ENCODE measurements at regions not wholly inside any gene's neighbourhood (a gene's known extent, or its start where the extent isn't known, plus 50 kb on each side); places are given as distances from the start of the nearest gene placed in this dataset.

DNA sequence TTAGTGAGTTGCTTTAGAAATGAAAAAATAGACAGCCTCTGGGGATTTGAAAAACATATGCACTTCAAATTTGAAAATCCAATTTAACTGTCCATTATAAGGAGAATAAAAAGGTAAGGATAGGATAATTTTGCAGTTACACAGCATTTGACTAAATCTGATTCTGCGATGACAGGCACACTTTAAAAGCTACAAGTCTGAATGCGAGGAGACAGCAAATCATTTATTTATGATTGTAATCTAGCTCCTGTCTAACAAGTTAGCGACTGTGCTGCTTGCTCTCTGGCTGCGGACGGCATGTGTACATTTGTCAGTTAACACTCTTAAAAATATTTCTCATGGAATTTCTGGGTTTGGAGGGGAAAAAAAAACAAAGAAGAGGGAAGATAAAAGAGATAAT lies 514.8 kb downstream of the MN1 start:
- no peaks in the 10 kb centered on the region for H3K36me3 ChIP-seq (ENCODE audit: control insufficient read depth in 2 of 2, insufficient read depth in 2 of 2, low read length in 1 of 2)
- DNase-seq (ENCODE audit: low read depth in 6 of 9, low spot score in 9 of 9) = no peak
- no peaks in the 10 kb centered on the region for H3K27me3 ChIP-seq (ENCODE audit: control insufficient read depth in 2 of 2, insufficient read depth in 1 of 2, low read length in 1 of 2)
- no peaks in the 10 kb centered on the region for H3K9me3 ChIP-seq (ENCODE audit: control insufficient read depth in 2 of 2, insufficient read depth in 1 of 2, low read length in 1 of 2)
- H3K4me1 ChIP-seq (ENCODE audit: control insufficient read depth in 2 of 2, insufficient read depth in 2 of 2, low read length in 2 of 2) = no peaks in the 10 kb centered on the region
- no peak overlapping the region for H3K4me3 ChIP-seq (ENCODE audit: low read length in 2 of 2)
- 96% methylated on average over 5 of the region's 5 CpGs for WGBS
- H3K27ac ChIP-seq (ENCODE audit: low read depth in 1 of 2, low read length in 1 of 2) = no peak overlapping the region

GRCh38 chr22:27292542-27293299 lies 508.8 kb downstream of the MN1 start:
- 89% methylated on average over 7 of the region's 7 CpGs for WGBS
- Histone ChIP-seq H3K4me1 (ENCODE audit: control insufficient read depth in 2 of 2, insufficient read depth in 2 of 2, low read length in 2 of 2) (no peaks in the 10 kb centered on the region), H3K9me3 (ENCODE audit: control insufficient read depth in 2 of 2, insufficient read depth in 1 of 2, low read length in 1 of 2) (no peaks in the 10 kb centered on the region), H3K36me3 (ENCODE audit: control insufficient read depth in 2 of 2, insufficient read depth in 2 of 2, low read length in 1 of 2) (no peaks in the 10 kb centered on the region), H3K4me3 (ENCODE audit: low read length in 2 of 2) (no peak overlapping the region), H3K27me3 (ENCODE audit: control insufficient read depth in 2 of 2, insufficient read depth in 1 of 2, low read length in 1 of 2) (peaks cover 0 to 11% of the 10 kb centered on the region in 2 donors), H3K27ac (ENCODE audit: low read depth in 1 of 2, low read length in 1 of 2) (no peak overlapping the region)
- DNase-seq (ENCODE audit: low read depth in 6 of 9, low spot score in 9 of 9) = no peak

- H3K9me3 ChIP-seq (ENCODE audit: control insufficient read depth in 2 of 2, insufficient read depth in 1 of 2, low read length in 1 of 2) = no peaks in the 10 kb centered on the region
- no peak overlapping the region for H3K4me3 ChIP-seq (ENCODE audit: low read length in 2 of 2)
- no peaks in the 10 kb centered on the region for H3K4me1 ChIP-seq (ENCODE audit: control insufficient read depth in 2 of 2, insufficient read depth in 2 of 2, low read length in 2 of 2)
- WGBS = 91% methylated on average over 12 of the region's 12 CpGs
- no peaks in the 10 kb centered on the region for H3K36me3 ChIP-seq (ENCODE audit: control insufficient read depth in 2 of 2, insufficient read depth in 2 of 2, low read length in 1 of 2)
- no peak overlapping the region for H3K27ac ChIP-seq (ENCODE audit: low read depth in 1 of 2, low read length in 1 of 2)
- H3K27me3 ChIP-seq (ENCODE audit: control insufficient read depth in 2 of 2, insufficient read depth in 1 of 2, low read length in 1 of 2) = peaks cover 0 to 15% of the 10 kb centered on the region in 2 donors
- no peak for DNase-seq (ENCODE audit: low read depth in 6 of 9, low spot score in 9 of 9)
These were observed 507.7 kb downstream of the MN1 start for GRCh38 chr22:27293721-27294445.

DNA sequence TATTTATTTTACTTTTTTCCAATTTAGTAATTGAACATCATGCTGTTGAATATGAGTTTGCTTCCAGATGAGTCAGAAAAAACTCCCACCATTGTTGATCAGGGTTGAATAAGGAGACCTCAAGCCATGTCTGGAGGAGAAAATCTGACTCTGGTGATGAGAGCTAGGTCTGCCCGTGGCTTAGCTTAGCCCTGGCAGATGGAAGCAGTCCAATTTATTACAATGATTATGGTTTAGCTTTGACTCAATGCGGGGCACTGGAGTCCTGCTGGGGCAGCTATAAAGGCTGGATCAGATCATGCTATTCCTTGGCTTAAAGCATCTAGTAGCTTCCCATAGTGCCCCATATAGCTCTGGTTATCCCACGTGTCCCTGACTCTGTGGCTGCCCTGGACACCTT lies 506.5 kb downstream of the MN1 start:
- H3K4me3 ChIP-seq (ENCODE audit: low read length in 2 of 2) = no peak overlapping the region
- H3K27me3 ChIP-seq (ENCODE audit: control insufficient read depth in 2 of 2, insufficient read depth in 1 of 2, low read length in 1 of 2) = peaks cover 0 to 22% of the 10 kb centered on the region in 2 donors
- H3K4me1 ChIP-seq (ENCODE audit: control insufficient read depth in 2 of 2, insufficient read depth in 2 of 2, low read length in 2 of 2) = no peaks in the 10 kb centered on the region
- DNase-seq (ENCODE audit: low read depth in 6 of 9, low spot score in 9 of 9) = no peak
- no peaks in the 10 kb centered on the region for H3K36me3 ChIP-seq (ENCODE audit: control insufficient read depth in 2 of 2, insufficient read depth in 2 of 2, low read length in 1 of 2)
- no peak overlapping the region for H3K27ac ChIP-seq (ENCODE audit: low read depth in 1 of 2, low read length in 1 of 2)
- H3K9me3 ChIP-seq (ENCODE audit: control insufficient read depth in 2 of 2, insufficient read depth in 1 of 2, low read length in 1 of 2) = no peaks in the 10 kb centered on the region
- WGBS = 95% methylated on average over 3 of the region's 3 CpGs

DNA sequence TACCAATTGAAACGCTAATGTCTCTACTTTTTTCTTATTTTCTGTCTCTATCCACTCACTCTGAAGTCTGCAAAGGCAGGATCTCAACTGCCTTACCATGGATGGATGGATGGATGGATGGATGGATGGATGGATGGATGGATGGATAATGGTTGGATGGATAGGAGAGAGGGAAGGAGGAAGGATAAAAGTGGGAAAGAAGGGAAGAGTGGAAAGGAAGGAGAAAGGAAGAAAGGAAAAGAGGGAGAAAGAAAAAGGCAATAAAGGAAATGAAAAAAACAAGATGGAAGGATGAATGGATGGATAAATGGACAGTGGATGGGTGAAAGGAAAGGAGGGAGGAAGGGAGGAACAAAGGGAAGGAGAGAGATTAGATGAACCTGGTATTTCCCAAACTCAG lies 506.0 kb downstream of the MN1 start:
- H3K4me1 ChIP-seq (ENCODE audit: control insufficient read depth in 2 of 2, insufficient read depth in 2 of 2, low read length in 2 of 2) = no peaks in the 10 kb centered on the region
- H3K9me3 ChIP-seq (ENCODE audit: control insufficient read depth in 2 of 2, insufficient read depth in 1 of 2, low read length in 1 of 2) = no peaks in the 10 kb centered on the region
- H3K27me3 ChIP-seq (ENCODE audit: control insufficient read depth in 2 of 2, insufficient read depth in 1 of 2, low read length in 1 of 2) = peaks cover 0 to 22% of the 10 kb centered on the region in 2 donors
- no peak overlapping the region for H3K4me3 ChIP-seq (ENCODE audit: low read length in 2 of 2)
- no peaks in the 10 kb centered on the region for H3K36me3 ChIP-seq (ENCODE audit: control insufficient read depth in 2 of 2, insufficient read depth in 2 of 2, low read length in 1 of 2)
- DNase-seq (ENCODE audit: low read depth in 6 of 9, low spot score in 9 of 9) = no peak
- H3K27ac ChIP-seq (ENCODE audit: low read depth in 1 of 2, low read length in 1 of 2) = no peak overlapping the region
- WGBS = 100% methylated on average over 1 of the region's 1 CpG

GRCh38 chr22:27296091-27296675 lies 505.4 kb downstream of the MN1 start:
- H3K9me3 ChIP-seq (ENCODE audit: control insufficient read depth in 2 of 2, insufficient read depth in 1 of 2, low read length in 1 of 2) = no peaks in the 10 kb centered on the region
- 83% methylated on average over 24 of the region's 24 CpGs for WGBS
- H3K4me1 ChIP-seq (ENCODE audit: control insufficient read depth in 2 of 2, insufficient read depth in 2 of 2, low read length in 2 of 2) = no peaks in the 10 kb centered on the region
- H3K27me3 ChIP-seq (ENCODE audit: control insufficient read depth in 2 of 2, insufficient read depth in 1 of 2, low read length in 1 of 2) = peaks cover 0 to 22% of the 10 kb centered on the region in 2 donors
- no peaks in the 10 kb centered on the region for H3K36me3 ChIP-seq (ENCODE audit: control insufficient read depth in 2 of 2, insufficient read depth in 2 of 2, low read length in 1 of 2)
- DNase-seq (ENCODE audit: low read depth in 6 of 9, low spot score in 9 of 9) = no peak
- H3K4me3 ChIP-seq (ENCODE audit: low read length in 2 of 2) = no peak overlapping the region
- H3K27ac ChIP-seq (ENCODE audit: low read depth in 1 of 2, low read length in 1 of 2) = no peak overlapping the region

- Histone ChIP-seq H3K4me3 (ENCODE audit: low read length in 2 of 2) (no peak overlapping the region), H3K27me3 (ENCODE audit: control insufficient read depth in 2 of 2, insufficient read depth in 1 of 2, low read length in 1 of 2) (peaks cover 0 to 22% of the 10 kb centered on the region in 2 donors), H3K9me3 (ENCODE audit: control insufficient read depth in 2 of 2, insufficient read depth in 1 of 2, low read length in 1 of 2) (no peaks in the 10 kb centered on the region), H3K4me1 (ENCODE audit: control insufficient read depth in 2 of 2, insufficient read depth in 2 of 2, low read length in 2 of 2) (no peaks in the 10 kb centered on the region), H3K27ac (ENCODE audit: low read depth in 1 of 2, low read length in 1 of 2) (no peak overlapping the region), H3K36me3 (ENCODE audit: control insufficient read depth in 2 of 2, insufficient read depth in 2 of 2, low read length in 1 of 2) (no peaks in the 10 kb centered on the region)
- DNase-seq (ENCODE audit: low read depth in 6 of 9, low spot score in 9 of 9) = no peak
- 93% methylated on average over 7 of the region's 7 CpGs for WGBS
These were observed 504.4 kb downstream of the MN1 start for GRCh38 chr22:27297125-27297524.

- 8% methylated on average over 7 of the region's 7 CpGs for WGBS
- no peak for DNase-seq (ENCODE audit: low read depth in 6 of 9, low spot score in 9 of 9)
These were observed 503.2 kb downstream of the MN1 start for GRCh38 chr22:27298332-27298731.

GRCh38 chr22:27298742-27299141 lies 502.8 kb downstream of the MN1 start:
- Histone ChIP-seq H3K9me3 (ENCODE audit: control insufficient read depth in 2 of 2, insufficient read depth in 1 of 2, low read length in 1 of 2) (no peaks in the 10 kb centered on the region), H3K27me3 (ENCODE audit: control insufficient read depth in 2 of 2, insufficient read depth in 1 of 2, low read length in 1 of 2) (peaks cover 0 to 22% of the 10 kb centered on the region in 2 donors), H3K4me3 (ENCODE audit: low read length in 2 of 2) (no peak overlapping the region), H3K4me1 (ENCODE audit: control insufficient read depth in 2 of 2, insufficient read depth in 2 of 2, low read length in 2 of 2) (no peaks in the 10 kb centered on the region), H3K27ac (ENCODE audit: low read depth in 1 of 2, low read length in 1 of 2) (no peak overlapping the region), H3K36me3 (ENCODE audit: control insufficient read depth in 2 of 2, insufficient read depth in 2 of 2, low read length in 1 of 2) (no peaks in the 10 kb centered on the region)
- 42% methylated on average over 4 of the region's 4 CpGs for WGBS
- no peak for DNase-seq (ENCODE audit: low read depth in 6 of 9, low spot score in 9 of 9)

More at GRCh38 chr22:27298332-27298731, 503.2 kb downstream of the MN1 start:
- Histone ChIP-seq H3K4me3 (ENCODE audit: low read length in 2 of 2) (no peak overlapping the region), H3K27me3 (ENCODE audit: control insufficient read depth in 2 of 2, insufficient read depth in 1 of 2, low read length in 1 of 2) (peaks cover 0 to 22% of the 10 kb centered on the region in 2 donors), H3K9me3 (ENCODE audit: control insufficient read depth in 2 of 2, insufficient read depth in 1 of 2, low read length in 1 of 2) (no peaks in the 10 kb centered on the region), H3K27ac (ENCODE audit: low read depth in 1 of 2, low read length in 1 of 2) (no peak overlapping the region), H3K4me1 (ENCODE audit: control insufficient read depth in 2 of 2, insufficient read depth in 2 of 2, low read length in 2 of 2) (no peaks in the 10 kb centered on the region), H3K36me3 (ENCODE audit: control insufficient read depth in 2 of 2, insufficient read depth in 2 of 2, low read length in 1 of 2) (no peaks in the 10 kb centered on the region)
